WTC11 (cell line): ENCODE measurements at regions not wholly inside any gene's neighbourhood (a gene's known extent, or its start where the extent isn't known, plus 50 kb on each side); places are given as distances from the start of the nearest gene placed in this dataset.

Source experiments
- ETV6 ChIP-seq: sonication (generic); formaldehyde crosslinking; IDR thresholded peaks from 2 replicates; pipeline ENCODE4 v1.8.1; 2022; ENCODE audit warnings: mild to moderate bottlenecking, missing genetic modification reagents
- FOXP1 ChIP-seq: sonication (generic); formaldehyde crosslinking; IDR thresholded peaks from 2 replicates; pipeline ENCODE4 v1.8.0; 2022; ENCODE audit warnings: missing genetic modification reagents, mild to moderate bottlenecking, moderate library complexity, borderline replicate concordance
- GABPB1 ChIP-seq: sonication (generic); formaldehyde crosslinking; IDR thresholded peaks from 2 replicates; pipeline ENCODE4 v1.8.1; 2023; ENCODE audit warnings: mild to moderate bottlenecking, missing genetic modification reagents
- HMGA2 ChIP-seq: fragments of 250-450 bp; sonication (Bioruptor Pico); IDR thresholded peaks from 2 replicates; pipeline ENCODE4 v1.4.0; 2021; ENCODE audit warnings: mild to moderate bottlenecking, moderate library complexity
- JUN ChIP-seq: sonication (generic); formaldehyde crosslinking; IDR thresholded peaks from 2 replicates; pipeline ENCODE4 v1.8.0; 2023; ENCODE audit warnings: mild to moderate bottlenecking, missing genetic modification reagents
- RELA ChIP-seq: sonication (generic); formaldehyde crosslinking; IDR thresholded peaks from 2 replicates; pipeline ENCODE4 v1.8.1; 2022; ENCODE audit warnings: missing genetic modification reagents, mild to moderate bottlenecking, borderline replicate concordance
- ZNF121 ChIP-seq: sonication (generic); formaldehyde crosslinking; IDR thresholded peaks from 2 replicates; pipeline ENCODE4 v1.8.0; 2023; ENCODE audit warnings: missing genetic modification reagents
- TF ChIP-seq, protein P1 (sequence below): fragments of 200-600 bp; IDR thresholded peaks from 2 replicates; pipeline ENCODE4 v1.8.0; 2022; ENCODE audit warnings: antibody characterized with exemption
- TF ChIP-seq, protein P2 (sequence below): sonication (generic); formaldehyde crosslinking; IDR thresholded peaks from 2 replicates; pipeline ENCODE4 v1.8.0; 2022; ENCODE audit warnings: mild to moderate bottlenecking, missing genetic modification reagents
- TF ChIP-seq, protein P3 (sequence below): sonication (generic); formaldehyde crosslinking; conservative IDR thresholded peaks from 2 replicates; pipeline ENCODE4 v1.8.1; 2022; ENCODE audit warnings: mild to moderate bottlenecking, missing genetic modification reagents
- TF ChIP-seq, protein P4 (sequence below): sonication (generic); formaldehyde crosslinking; IDR thresholded peaks from 2 replicates; pipeline ENCODE4 v1.8.1; 2023; ENCODE audit warnings: mild to moderate bottlenecking, missing genetic modification reagents

DNA sequence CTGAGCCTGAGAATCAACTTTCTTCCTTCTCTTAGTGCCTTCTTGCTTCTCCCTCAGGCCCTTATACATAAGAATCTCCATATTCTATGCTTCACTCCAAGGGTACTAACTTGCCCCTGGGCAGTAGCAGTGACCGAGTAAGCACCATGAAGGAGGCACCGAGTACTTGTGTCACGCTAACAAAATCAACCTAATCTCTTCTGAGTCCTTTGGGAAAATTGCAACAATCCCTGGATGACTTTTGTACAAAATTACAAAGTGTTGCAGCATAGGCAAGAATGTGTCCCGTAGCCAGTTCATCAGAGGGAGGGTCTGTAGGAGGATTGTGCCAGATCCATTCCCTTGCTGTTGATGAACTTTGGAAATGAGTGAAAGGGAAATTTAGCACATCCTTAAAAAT is 80.4 kb upstream of the EEPD1 start:
- TF ChIP-seq, protein P1, sequence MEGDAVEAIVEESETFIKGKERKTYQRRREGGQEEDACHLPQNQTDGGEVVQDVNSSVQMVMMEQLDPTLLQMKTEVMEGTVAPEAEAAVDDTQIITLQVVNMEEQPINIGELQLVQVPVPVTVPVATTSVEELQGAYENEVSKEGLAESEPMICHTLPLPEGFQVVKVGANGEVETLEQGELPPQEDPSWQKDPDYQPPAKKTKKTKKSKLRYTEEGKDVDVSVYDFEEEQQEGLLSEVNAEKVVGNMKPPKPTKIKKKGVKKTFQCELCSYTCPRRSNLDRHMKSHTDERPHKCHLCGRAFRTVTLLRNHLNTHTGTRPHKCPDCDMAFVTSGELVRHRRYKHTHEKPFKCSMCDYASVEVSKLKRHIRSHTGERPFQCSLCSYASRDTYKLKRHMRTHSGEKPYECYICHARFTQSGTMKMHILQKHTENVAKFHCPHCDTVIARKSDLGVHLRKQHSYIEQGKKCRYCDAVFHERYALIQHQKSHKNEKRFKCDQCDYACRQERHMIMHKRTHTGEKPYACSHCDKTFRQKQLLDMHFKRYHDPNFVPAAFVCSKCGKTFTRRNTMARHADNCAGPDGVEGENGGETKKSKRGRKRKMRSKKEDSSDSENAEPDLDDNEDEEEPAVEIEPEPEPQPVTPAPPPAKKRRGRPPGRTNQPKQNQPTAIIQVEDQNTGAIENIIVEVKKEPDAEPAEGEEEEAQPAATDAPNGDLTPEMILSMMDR = no peak
- TF ChIP-seq GABPB1 (CRISPR knock-in tag) = no peak
- TF ChIP-seq RELA (CRISPR knock-in tag) = no peak
- TF ChIP-seq HMGA2 (CRISPR knock-in tag) = no peak
- TF ChIP-seq, protein P2, sequence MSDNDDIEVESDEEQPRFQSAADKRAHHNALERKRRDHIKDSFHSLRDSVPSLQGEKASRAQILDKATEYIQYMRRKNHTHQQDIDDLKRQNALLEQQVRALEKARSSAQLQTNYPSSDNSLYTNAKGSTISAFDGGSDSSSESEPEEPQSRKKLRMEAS (CRISPR knock-in tag) = no peak
- no peak for TF ChIP-seq FOXP1 (CRISPR knock-in tag)
- TF ChIP-seq, protein P3, sequence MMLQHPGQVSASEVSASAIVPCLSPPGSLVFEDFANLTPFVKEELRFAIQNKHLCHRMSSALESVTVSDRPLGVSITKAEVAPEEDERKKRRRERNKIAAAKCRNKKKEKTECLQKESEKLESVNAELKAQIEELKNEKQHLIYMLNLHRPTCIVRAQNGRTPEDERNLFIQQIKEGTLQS = no peak
- TF ChIP-seq, protein P4, sequence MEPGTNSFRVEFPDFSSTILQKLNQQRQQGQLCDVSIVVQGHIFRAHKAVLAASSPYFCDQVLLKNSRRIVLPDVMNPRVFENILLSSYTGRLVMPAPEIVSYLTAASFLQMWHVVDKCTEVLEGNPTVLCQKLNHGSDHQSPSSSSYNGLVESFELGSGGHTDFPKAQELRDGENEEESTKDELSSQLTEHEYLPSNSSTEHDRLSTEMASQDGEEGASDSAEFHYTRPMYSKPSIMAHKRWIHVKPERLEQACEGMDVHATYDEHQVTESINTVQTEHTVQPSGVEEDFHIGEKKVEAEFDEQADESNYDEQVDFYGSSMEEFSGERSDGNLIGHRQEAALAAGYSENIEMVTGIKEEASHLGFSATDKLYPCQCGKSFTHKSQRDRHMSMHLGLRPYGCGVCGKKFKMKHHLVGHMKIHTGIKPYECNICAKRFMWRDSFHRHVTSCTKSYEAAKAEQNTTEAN = no peak
- TF ChIP-seq JUN = no peak
- no peak for TF ChIP-seq ZNF121
- TF ChIP-seq ETV6 (CRISPR knock-in tag) = no peak
